HUES64 (cell line): ENCODE measurements at regions not wholly inside any gene's neighbourhood (a gene's known extent, or its start where the extent isn't known, plus 50 kb on each side); places are given as distances from the start of the nearest gene placed in this dataset.
"Not testable (repeated sequence)": the region's sequence is repeated elsewhere in the genome, so short reads cannot be mapped to it uniquely, and the experiment has no call there.

Source experiments
- H3K27ac ChIP-seq: 2 replicates; pipeline ENCODE4 v1.7.0; 2013; ENCODE audit warnings: low read depth, low read length, inconsistent platforms
- H3K27me3 ChIP-seq: 2 replicates; pipeline ENCODE4 v1.6.1; 2013; ENCODE audit warnings: mild to moderate bottlenecking, low read length; ENCODE audit not compliant: insufficient read depth
- H3K36me3 ChIP-seq: 2 replicates; pipeline ENCODE4 v1.6.1; 2013; ENCODE audit warnings: mild to moderate bottlenecking, low read length; ENCODE audit not compliant: insufficient read depth
- H3K4me1 ChIP-seq: 2 replicates; pipeline ENCODE4 v1.6.1; 2013; ENCODE audit warnings: mild to moderate bottlenecking, low read length, moderate library complexity; ENCODE audit not compliant: insufficient read depth
- H3K4me3 ChIP-seq: 2 replicates; pipeline ENCODE4 v1.5.1; 2013; ENCODE audit warnings: mild to moderate bottlenecking, low read length, moderate library complexity
- H3K9ac ChIP-seq: 2 replicates; pipeline ENCODE4 v1.6.1; 2013; ENCODE audit warnings: mild to moderate bottlenecking, low read depth, low read length
- H3K9me3 ChIP-seq: 2 replicates; pipeline ENCODE4 v1.6.1; 2013; ENCODE audit warnings: low read depth, low read length; ENCODE audit not compliant: insufficient read depth
- WGBS: fragments of 150-250, 120-280 bp; methylation state at CpG from one replicate; pipeline ENCODE4 v1.1.7; 2013; ENCODE audit warnings: missing lambda C conversion rate; 5-methylcytosine and 5-hydroxymethylcytosine counted together

- Histone ChIP-seq H3K4me1 (peaks cover 28% of the 10 kb centered on the region), H3K27ac (no peak overlapping the region), H3K4me3 (no peak overlapping the region), H3K9me3 (no peaks in the 10 kb centered on the region), H3K36me3 (no peaks in the 10 kb centered on the region), H3K27me3 (no peaks in the 10 kb centered on the region), H3K9ac (no peak overlapping the region)
- WGBS, result 95% methylated on average over 3 of the region's 3 CpGs
Observed at GRCh38 chr16:52308051-52308450, 238.9 kb downstream of the TOX3 start.

DNA sequence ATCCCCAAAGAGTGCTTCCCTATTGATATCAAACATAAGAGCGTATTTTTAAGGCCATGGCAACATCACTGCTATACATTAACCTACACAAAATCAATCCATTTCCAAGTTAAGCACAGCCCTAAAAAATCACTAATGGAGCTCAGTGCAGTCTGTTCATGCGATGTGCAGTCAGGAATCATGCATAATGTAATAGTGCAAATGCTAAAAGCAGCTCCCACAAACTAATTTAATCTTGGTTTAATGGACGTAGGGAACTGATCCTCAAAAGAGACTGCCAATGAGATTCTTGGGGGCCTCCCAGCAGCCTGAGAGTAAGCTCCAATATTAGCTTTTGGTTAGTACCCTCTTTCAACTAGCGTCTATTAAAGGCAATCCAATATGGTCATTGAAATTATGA, 245.9 kb downstream of the TOX3 start:
- Histone ChIP-seq H3K4me3 (no peak overlapping the region), H3K4me1 (no peaks in the 10 kb centered on the region), H3K9ac (no peak overlapping the region), H3K27ac (no peak overlapping the region), H3K36me3 (no peaks in the 10 kb centered on the region), H3K27me3 (no peaks in the 10 kb centered on the region), H3K9me3 (no peaks in the 10 kb centered on the region)
- WGBS, result 96% methylated on average over 4 of the region's 4 CpGs

- Histone ChIP-seq H3K27ac (no peak overlapping the region), H3K27me3 (no peaks in the 10 kb centered on the region), H3K9me3 (no peaks in the 10 kb centered on the region), H3K36me3 (no peaks in the 10 kb centered on the region), H3K9ac (no peak overlapping the region), H3K4me1 (no peaks in the 10 kb centered on the region), H3K4me3 (no peak overlapping the region)
Observed at GRCh38 chr16:52298769-52299168, 248.2 kb downstream of the TOX3 start.

- H3K36me3 ChIP-seq, H3K27ac ChIP-seq, H3K9me3 ChIP-seq, H3K27me3 ChIP-seq, H3K4me3 ChIP-seq, H3K4me1 ChIP-seq, H3K9ac ChIP-seq: not testable (repeated sequence)
- 93% methylated on average over 2 of the region's 4 CpGs for WGBS
Observed at GRCh38 chr16:52296706-52297315, 250.1 kb downstream of the TOX3 start.

DNA sequence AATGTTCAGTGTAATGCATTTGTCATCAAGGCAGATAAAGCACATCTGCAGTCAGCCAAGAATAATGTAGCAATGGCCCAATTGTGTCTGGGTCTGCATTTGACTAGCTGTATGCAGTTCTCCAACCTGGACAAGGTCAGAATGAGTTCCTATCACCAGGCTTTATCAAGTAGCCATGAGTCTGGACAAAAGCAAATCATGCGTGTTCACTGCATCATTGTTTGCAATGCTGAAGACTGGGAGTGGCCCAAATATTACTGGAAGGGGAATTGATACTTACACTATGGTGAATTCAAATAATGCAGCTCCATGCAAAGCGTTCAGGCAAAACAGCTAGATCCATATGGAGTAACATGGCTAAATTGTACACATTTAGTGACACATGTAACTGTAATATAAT, 250.9 kb downstream of the TOX3 start:
- Histone ChIP-seq H3K4me1 (no peaks in the 10 kb centered on the region), H3K27ac (no peak overlapping the region)
- 100% methylated on average over 2 of the region's 2 CpGs for WGBS

DNA sequence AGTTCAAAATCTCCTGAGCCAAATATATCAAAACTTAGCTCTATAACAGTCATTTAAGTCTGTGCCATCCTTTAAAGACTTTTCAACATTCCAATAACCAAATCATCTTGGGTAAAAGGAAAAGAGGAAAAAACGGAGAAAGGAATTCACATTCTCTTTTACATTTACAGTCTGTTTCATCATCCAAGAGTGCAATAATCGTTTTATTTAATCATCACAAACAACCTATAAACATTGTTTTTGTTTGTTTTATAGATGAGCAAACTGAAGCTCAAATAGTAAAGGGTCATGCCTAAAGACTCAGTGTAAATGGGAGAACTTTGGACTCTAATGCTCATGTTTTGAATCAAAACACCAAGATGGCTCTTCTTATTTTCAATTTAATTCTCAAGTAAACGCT, 252.3 kb downstream of the TOX3 start:
- no peaks in the 10 kb centered on the region for H3K36me3 ChIP-seq
- H3K27ac ChIP-seq, result no peak overlapping the region
- H3K9ac ChIP-seq, result no peak overlapping the region
- no peaks in the 10 kb centered on the region for H3K27me3 ChIP-seq
- no peaks in the 10 kb centered on the region for H3K9me3 ChIP-seq
- 69% methylated on average over 1 of the region's 3 CpGs for WGBS
- no peak overlapping the region for H3K4me3 ChIP-seq
- H3K4me1 ChIP-seq, result no peaks in the 10 kb centered on the region

More for the DNA sequence above, 250.9 kb downstream of the TOX3 start:
- Histone ChIP-seq H3K4me3 (no peak overlapping the region), H3K9me3 (no peaks in the 10 kb centered on the region), H3K27me3 (no peaks in the 10 kb centered on the region), H3K9ac (no peak overlapping the region), H3K36me3 (no peaks in the 10 kb centered on the region)

DNA sequence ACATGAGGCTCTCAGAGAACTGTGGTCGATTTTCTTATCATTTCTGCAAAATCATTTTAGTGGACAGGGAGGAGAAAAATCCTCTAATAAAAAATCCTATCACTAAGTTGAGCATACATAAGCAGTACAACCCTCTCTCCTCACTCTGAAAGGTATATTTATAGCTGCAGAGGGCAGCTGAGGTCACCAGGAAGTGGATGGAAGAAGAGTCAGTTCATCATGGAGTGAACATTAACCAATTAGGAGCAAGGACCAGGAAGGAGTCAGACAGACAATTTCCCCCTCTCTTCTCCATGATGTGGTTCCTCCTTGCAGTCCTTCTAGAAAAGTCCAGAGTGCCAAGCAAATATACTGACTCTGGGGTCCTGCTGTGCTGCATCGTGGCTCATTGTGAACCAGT, 253.7 kb downstream of the TOX3 start:
- Histone ChIP-seq H3K27ac (no peak overlapping the region), H3K9ac (no peak overlapping the region), H3K4me1 (no peaks in the 10 kb centered on the region), H3K4me3 (no peak overlapping the region), H3K9me3 (no peaks in the 10 kb centered on the region), H3K27me3 (no peaks in the 10 kb centered on the region), H3K36me3 (no peaks in the 10 kb centered on the region)
- WGBS, result 89% methylated on average over 1 of the region's 2 CpGs

GRCh38 chr16:52283584-52284375, 263.2 kb downstream of the TOX3 start:
- Histone ChIP-seq H3K27ac (no peak overlapping the region), H3K4me3 (no peak overlapping the region), H3K9ac (no peak overlapping the region), H3K27me3 (no peaks in the 10 kb centered on the region), H3K36me3 (no peaks in the 10 kb centered on the region), H3K9me3 (no peaks in the 10 kb centered on the region), H3K4me1 (no peaks in the 10 kb centered on the region; the same call in 1 of the 2 replicates)
- WGBS, result 93% methylated on average over 3 of the region's 4 CpGs

DNA sequence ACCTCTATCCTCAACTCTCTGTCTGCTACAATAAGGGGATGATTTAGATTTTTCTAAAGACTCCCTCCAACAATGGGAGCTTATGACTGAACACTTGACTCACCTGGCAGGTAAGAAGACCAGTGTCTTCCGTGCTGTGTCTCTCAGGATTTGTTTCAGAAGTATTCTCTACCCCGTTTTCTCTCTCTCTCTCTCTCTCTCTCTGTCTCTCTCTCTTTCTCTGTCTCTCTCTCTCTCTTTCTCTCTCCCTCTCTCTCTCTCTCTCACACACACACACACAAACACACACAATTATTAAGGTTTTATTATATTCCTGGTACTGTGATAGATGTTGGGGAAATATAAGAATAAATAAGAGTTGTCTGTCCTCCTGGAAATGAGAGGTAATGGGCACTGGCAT, 263.9 kb downstream of the TOX3 start:
- no peaks in the 10 kb centered on the region for H3K9me3 ChIP-seq
- H3K36me3 ChIP-seq, result no peaks in the 10 kb centered on the region
- H3K27ac ChIP-seq, result no peak overlapping the region
- H3K4me1 ChIP-seq, result no peaks in the 10 kb centered on the region; the same call in 1 of the 2 replicates
- no peaks in the 10 kb centered on the region for H3K27me3 ChIP-seq
- H3K4me3 ChIP-seq, result no peak overlapping the region
- H3K9ac ChIP-seq, result no peak overlapping the region
- 93% methylated on average over 2 of the region's 2 CpGs for WGBS

DNA sequence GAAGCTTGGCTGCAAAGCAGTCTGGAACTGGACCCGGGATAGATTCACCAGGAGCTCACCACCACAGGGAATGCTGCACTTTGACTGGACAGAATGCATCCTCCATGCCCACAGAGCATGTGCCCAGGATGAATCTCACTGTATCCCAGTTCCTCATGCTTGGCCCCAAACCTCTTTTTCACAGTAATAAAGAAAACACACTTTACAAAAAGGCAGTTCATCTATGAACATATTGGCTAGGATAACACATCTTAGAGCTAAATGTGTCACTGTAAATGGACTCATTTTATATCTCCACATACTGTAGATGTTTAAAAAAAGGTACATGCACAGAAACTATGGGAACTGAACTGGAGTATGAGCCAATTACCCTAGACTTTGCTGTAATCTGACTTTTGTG, 266.9 kb downstream of the TOX3 start:
- Histone ChIP-seq H3K36me3 (no peaks in the 10 kb centered on the region), H3K27me3 (no peaks in the 10 kb centered on the region), H3K27ac (no peak overlapping the region), H3K9me3 (no peaks in the 10 kb centered on the region), H3K4me3 (no peak overlapping the region), H3K4me1 (no peaks in the 10 kb centered on the region; the same call in 1 of the 2 replicates), H3K9ac (no peak overlapping the region)
- 97% methylated on average over 1 of the region's 1 CpG for WGBS

DNA sequence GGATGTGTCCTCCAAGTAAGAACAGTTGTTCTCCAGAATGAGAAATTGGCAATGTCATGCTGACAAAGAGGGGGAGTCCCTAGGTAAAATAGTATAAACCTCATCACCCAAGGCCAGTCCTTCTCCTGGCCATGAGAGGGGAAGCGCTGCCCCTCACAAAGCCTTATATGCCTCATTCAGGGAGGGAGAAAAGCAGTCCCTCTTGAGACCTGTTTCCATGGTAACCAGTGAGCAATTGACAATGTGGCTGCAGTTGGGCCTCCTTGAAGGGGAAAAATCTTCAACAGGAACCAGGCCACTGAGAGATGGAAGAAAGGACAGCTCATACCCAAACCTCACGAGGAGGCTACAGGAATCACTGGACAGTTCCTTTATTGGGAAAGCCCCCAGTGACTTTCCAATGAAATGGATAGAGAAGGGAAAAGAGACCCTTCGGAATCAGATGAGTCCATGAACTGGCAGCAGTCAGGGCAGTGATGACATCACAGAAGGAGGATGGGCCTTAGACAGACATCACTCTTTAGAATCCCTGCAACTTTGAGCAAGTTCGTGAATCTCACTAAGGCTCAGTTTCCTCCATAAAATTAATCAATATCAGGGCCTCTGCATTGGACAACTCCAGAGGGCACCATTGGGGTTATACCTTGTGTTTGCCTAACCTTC, 275.7 kb downstream of the TOX3 start:
- H3K27ac ChIP-seq, result no peak overlapping the region
- H3K36me3 ChIP-seq, result no peaks in the 10 kb centered on the region
- WGBS, result 92% methylated on average over 4 of the region's 4 CpGs
- H3K9me3 ChIP-seq, result no peaks in the 10 kb centered on the region
- H3K27me3 ChIP-seq, result no peaks in the 10 kb centered on the region
- H3K9ac ChIP-seq, result no peak overlapping the region
- peaks cover 18% of the 10 kb centered on the region for H3K4me1 ChIP-seq
- H3K4me3 ChIP-seq, result no peak overlapping the region
